Activated CD4-positive, alpha-beta T cell treated with anti-CD3 and anti-CD28 coated beads, Interleukin-2, Interleukin-4, amounts not matched to agents 100 ng/mL and 50 ng/mL, durations not matched to agents 16 hours and 8 hours (primary cell): ENCODE measurements at regions not wholly inside any gene's neighbourhood (a gene's known extent, or its start where the extent isn't known, plus 50 kb on each side); places are given as distances from the start of the nearest gene placed in this dataset.
A peak's percentile ranks its signal among the peaks of the same experiment; 100 is the strongest.
"Not testable (repeated sequence)": the region's sequence is repeated elsewhere in the genome, so short reads cannot be mapped to it uniquely, and the experiment has no call there.

Experiments
- DNase-seq: peaks from one replicate; pipeline ENCODE4 v3.0.0-alpha.2; 2020; ENCODE audit warnings: low spot score

DNA sequence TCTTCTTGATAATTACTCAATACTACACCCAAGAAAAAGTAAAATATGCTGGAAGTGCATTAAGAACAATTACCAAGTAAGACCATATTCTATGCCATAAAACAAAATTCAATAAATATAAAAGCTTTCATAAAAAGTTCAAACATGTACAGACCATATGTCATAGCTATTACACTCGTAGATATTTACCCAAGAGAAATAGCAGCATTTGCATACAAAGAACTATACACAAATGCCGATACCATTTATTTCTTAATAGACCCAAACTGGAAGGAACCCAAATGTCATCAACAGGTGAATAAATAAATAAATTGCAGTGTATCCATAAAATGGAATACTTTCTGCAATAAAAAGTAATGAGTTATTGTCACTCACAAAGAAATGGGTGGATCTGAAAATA is 78.3 kb upstream of the SLC16A7 start:
- no peak for DNase-seq

DNA sequence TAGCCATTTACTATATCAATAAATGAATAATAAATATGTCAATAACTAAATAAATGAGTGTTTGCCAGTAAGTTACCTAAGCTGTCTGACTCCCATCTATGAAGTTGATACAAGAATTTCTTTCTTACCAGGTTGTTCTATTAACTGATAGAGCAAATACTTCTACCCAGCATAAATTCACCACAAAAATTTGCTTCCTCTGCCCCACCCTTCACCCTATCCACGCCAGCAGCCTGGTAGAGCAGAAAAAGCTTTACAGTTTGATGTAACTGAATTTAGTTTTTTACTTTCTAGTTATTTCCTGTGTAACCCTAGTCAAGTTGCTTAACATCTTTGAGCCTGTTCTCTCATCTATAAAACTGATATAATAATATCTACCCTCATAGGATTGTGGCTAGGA is 94.9 kb upstream of the SLC16A7 start:
- no peak for DNase-seq

DNA sequence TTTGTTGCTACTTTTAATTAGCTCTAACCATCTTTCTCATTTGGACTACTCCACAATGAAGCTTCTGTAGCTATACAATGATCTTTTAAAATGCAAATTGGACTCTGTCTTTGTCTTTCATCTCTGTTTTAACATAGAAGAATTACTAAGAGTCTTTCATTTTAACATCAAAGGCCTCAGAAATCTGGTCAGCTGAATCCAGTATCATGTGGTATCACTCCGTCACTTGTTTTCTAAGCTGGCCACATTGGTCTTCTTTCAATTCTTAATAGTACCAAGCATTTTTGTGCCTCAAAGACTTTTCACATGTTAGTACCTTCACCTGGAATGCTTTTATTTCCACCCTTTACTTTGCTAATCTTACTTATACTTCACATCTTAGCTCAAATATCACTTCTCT is 95.5 kb upstream of the SLC16A7 start:
- no peak for DNase-seq

DNA sequence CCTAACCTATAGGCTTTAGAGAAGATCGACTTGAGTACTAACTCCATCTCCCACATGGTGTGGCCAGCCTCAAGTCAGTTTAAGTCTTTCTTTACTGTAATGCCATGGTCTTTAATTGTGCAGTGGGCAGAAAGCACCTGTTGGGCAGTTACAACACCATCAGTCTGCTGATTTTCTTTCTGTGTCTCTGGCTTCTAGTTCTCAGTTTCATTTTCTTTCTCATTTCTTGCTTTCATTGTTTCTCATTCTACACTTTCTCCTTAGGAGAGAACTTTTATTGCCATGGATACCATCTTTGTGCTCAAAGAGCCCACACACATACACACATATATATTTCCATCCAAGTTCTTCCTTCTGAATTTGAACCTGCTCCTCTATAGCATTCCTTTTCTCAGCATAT is 96.1 kb upstream of the SLC16A7 start:
- peak; percentile 19 for DNase-seq

DNA sequence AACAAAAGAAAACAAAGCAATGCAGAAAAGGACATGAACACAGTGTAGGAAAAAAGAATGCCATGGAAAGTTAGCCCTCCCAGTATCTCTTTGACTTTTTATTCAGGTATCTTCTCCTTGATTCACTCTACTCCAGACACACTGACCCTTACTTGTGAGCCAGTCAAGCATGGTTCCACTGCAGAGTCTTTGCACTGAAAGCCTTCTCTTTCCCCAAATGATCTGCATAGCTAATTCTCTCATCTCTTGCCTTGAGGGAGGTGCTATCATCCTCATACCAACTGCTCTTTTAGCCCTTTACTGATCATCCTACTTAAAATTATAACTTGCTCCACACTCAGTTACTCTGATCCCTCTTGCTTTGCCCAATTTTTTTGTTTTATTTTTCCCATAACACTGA is 101.2 kb upstream of the SLC16A7 start:
- DNase-seq = no peak

DNA sequence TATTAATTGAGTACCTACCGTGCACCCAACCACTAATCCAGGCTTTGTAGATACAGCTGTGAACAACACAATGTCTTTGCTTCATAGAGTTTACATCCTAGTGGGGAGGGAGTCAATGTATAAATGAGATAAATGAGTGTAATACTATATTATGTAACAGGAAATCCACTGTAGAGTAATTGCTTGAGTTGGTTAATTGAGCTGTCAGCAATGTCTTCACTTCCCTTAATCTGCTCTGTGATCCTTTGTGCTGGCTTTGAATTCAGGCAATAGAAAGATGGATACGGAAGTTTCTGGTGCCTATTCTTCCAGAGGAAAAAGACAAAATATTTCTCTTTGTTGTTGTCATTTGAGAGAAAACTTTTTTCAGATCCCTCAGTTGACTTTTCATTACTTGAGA is 104.0 kb upstream of the SLC16A7 start:
- DNase-seq = no peak

DNA sequence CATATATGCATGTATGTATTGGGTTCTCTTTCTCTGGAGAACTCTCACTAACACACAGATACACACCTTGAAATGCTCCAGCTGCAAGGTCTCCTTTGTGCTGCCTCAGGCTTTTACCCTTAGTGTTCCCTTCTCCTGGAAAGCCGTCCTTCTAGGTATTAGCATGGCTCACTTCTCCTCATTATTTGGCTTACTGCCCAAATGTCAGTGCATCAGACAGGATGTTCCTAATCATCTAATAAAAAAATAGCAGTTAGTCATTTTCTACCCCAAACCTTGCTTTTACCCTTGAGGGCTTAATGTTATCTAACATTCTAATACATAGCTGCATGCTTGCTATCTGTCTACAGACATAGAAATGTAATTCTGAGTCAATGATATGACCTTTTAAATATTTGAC is 109.0 kb upstream of the SLC16A7 start:
- DNase-seq = no peak

DNA sequence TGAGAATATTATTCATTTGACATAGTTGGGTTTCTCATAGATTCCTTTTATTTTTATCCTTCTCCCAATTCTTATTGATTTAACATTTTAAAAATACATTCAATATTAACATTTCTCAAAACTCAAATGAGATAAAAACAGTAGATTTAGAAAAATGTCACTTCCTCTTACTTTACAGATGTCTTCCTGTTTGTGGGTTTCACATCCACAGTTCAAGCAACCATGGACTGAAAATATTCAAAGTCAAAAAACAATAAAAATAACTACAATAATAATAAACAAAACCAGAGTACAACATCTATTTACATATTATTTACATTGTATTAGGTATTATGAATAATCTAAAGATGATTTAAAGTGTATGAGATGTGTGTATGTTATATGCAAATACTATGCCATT is 111.3 kb upstream of the SLC16A7 start:
- DNase-seq = no peak

DNA sequence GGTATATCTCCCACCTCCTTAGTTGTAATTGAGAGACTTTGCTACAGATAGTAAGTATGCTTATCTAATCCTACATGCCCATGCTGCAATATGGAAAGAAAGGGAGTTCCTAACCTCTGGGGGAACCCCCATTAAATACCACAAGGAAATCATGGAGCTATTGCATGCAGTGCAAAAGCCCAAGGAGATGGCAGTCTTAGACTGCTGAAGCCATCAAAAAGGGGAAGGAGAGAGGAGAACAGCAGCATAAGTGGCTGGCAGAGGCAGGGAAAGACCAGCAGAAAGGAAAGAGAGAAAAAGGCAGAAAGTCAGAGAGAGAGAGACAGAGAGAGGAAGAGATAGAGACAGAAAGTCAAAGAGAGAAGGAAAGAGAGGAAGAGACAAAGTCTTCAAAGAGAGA is 121.6 kb upstream of the SLC16A7 start:
- DNase-seq = not testable (repeated sequence)

DNA sequence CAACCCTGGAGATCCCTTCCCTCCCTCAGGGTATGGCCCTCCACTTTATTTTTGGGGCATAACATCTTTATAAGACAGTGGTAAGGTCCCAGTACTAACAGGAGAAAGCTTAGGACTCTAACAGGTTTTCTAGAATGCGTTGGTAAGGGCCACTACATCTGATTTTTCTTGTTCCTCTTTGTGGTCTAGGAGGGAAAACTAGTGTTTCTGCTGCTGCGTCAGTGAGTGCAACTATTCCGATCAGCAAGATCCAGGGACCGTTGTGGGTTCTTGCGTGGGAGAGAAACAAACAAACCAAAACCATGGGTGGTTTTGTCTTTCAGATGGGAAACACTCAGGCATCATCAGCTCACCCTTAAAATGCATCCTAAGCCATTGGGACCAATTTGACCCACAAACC is 123.6 kb upstream of the SLC16A7 start:
- DNase-seq = no peak

DNA sequence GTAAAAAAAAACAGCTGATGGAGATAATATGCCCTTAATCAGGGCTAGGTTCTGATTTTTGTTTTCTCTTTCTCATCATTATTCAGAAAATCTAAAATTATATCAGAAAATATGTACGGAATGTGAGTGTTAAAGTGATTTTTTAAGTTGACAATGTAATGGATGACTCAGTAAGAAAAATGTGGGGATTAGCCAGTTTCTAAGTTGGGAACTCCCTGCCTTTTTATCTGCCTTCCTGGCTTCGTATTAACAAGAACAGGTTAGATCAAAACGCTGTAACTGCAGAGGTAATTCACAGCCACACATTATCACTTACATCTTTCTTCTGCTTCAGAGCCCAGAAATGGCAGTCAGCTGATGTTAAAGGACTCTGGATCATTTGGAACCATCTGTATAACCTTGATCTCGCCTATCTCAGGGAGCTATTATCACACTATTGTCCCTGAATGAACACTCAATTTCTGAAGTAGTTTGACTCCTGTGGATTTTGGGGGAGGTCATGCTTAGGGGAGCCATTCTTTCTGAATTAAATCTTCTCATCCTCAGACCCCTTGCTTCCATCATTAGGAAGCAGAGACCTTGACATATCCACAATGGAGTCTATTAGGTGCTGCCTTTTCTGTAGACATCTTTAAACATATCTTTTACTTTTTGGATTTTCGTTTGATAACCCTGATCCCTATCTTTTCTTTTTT is 135.7 kb upstream of the SLC16A7 start:
- no peak for DNase-seq

DNA sequence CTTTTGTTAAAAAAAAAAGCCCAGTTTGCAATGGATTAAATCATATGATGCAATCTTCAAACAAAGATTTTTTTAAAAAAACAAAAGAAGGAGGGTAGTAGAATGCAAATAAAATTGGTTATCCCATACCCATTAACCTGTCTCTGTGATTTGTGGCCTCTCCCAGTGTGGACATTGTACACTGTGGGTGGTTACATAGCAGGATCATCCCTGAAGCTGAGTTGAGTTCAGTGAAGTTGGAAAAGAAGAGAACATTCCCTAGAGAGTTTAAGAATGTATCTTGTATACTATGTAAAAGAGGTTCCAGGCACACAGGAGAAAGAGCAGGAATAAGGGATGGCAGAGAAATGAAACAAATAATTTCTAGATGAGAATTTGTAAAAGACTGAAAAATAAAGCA is 142.4 kb upstream of the SLC16A7 start:
- no peak for DNase-seq

DNA sequence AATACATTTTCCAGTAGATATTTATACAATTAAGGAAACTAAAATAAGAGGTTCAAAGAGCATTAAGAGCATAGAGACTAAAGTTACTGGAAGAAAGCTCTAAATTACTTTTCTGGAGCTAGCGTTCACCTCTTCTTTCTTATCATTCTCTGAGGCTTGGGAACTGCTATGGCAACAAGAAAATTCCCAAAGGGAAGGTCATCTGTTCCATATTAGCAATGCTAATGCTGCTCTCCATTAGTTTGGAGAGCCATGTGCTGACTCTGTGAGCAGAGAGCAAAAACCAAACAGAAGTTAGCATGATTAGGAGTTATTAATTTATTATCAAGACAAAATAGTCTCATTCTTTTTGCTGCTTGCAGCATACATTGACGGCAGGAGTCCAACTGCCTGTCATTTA is 143.1 kb upstream of the SLC16A7 start:
- DNase-seq = no peak

DNA sequence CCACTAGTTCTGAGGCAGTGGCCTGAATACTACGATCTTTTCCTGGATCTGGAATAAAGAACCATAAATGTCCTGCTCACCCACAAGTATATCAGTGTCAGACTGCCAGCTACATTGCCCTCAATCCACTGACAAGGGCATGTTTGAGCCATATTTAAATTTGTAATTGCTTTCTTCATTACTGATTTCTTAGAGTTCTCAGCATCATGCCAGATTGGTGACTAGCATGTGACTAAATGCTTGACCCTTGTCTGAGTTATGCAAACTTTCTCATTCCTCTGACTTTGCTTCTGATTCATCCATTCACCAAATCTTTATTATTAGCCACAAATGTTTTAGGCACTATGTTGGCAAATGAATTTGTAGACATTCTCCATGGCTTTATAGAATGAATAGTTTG is 143.6 kb upstream of the SLC16A7 start:
- DNase-seq = no peak

DNA sequence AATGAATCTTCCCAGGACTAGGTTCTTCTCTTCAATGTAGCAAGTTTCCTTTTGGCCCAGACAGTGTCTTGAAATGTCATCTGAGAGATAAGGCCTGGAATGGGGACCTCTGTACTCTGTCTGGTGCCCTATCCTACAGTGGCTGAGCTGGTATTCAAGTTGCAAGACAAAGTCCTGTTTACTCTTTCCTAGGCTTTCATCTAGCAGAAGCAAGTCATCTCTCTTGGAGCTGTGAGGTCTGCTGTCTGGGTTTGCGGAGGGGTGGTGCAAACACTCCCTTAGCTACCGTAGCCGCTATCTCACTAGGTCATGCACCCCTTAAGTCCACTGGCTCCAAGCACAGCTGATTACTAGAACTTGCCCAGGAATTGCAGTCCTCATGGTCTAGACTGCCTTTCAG is 149.7 kb upstream of the SLC16A7 start:
- no peak for DNase-seq

DNA sequence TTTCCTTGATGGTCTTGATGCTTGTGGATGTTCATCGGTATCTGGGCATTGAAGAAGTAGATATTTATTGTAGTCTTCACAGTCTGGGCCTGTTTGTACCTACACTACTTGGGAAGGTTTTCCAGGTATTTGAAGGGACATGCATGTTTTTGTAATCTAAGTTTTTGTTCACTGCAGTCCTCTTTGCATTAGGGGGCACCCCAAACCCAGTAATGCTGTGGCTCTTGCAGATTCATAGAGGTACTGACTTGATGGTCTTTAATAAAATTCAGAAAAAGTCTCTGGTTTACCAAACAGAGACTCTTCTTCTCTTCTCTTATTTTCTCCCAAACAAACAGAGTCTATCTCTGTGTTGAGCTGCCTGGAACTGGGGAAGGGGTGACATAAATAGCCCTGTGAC is 150.9 kb upstream of the SLC16A7 start:
- DNase-seq = no peak

DNA sequence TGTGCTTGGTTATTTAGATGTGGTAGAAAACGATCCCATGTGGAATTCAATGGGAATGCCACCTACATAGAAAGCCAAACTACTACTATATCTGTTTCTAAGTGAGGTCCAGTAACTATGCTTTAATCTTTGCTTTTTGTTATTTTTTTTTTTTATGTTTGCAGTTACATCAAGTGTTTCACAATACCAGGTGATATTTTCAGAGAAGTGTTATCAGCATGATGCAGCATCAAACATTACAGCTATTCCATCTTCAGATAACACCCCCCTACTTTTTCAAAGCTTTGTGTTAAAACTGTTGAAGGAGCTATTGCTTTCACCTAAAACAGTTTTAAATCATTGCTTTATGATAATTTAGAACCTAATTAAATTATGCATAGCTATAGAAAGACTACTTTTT is 163.8 kb upstream of the SLC16A7 start:
- no peak for DNase-seq

DNA sequence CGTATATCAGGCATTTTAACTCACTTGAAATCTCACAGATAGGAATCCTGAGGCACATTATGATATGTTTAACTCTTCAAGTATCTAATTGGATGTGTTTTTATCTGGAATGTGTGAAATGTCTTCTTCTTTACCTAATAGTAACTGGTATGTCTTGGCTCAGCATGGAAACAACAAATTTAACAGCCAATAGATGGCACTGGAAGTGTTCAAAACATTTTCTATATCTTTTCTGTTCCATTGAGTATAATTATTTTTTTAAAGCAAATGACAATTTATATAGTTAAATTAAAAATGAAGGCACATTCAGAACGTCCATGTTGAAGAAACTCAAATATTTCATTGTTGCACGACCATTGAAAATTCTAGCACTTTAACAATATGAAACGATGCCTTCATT is 164.6 kb upstream of the SLC16A7 start:
- DNase-seq = no peak

DNA sequence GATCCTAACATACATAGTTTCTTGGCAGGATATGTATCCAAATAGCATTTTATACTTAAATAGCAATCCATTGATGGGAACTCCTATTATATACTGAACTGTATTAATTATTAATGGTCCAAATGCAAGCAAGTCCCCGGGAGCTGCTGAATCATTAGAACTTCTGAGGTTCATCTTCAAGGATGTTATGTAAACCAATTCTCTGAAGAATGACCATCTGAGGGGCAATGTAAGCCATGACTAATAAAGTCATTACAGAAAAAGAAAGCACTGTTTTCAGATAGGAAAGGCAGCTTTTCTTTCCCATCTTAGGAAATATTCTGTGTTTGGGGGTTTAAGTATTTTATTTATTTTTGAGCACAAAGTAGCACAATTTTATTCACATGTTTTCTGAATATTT is 166.1 kb upstream of the SLC16A7 start:
- DNase-seq = no peak

DNA sequence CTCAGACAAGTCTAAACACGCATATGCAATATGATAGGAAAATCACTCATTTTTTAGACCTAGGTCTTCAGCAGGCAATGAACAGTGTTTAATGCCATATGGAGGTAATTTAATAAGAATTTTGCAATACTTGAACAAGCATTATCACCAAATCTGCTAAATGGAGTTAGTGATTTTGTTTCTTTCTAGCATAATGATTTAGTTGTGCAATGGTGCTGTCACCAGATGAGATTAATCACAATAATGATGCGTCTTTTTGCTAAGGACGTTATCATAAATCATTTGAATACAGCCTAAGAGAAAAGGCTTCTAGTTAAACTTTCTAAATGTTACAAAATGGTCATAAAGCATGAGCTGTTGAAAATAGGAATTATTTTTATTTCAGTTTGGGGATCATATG is 170.0 kb upstream of the SLC16A7 start:
- DNase-seq = no peak

DNA sequence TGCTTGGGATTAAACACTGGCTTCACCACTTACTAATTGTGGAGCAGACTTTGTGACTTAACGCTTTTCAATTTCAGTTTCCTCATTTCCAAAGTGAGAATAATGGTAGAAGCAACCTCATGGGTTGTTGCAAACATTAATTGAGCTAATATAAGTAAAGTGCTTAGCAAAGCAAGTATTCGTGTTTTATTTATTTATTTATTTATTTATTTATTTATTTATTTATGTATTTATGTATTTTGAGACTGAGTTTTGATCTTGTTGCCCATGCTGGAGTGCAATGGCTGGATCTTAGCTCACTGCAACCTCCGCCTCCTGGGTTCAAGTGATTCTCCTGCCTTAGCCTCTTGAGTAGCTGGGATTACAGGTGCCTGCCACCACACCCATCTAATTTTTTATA is 171.2 kb upstream of the SLC16A7 start:
- not testable (repeated sequence) for DNase-seq

DNA sequence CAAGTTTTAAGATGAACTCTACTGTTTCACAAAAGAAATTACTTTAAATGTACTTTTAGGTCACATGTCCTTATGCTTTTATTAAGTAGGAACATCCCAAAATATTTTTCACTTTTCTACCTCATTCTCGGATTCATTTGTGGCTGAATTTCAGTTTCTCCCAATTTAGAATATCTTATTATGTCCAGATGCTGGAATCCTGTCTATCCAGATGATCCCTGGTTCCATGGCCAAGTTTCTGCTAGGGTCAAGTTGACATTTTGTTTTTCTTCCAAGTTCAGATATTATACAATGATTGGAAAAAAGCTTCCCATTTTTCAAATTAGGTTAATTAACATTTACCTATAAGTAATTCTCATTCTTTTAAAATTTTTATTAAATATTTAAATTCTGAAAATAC is 181.8 kb upstream of the SLC16A7 start:
- no peak for DNase-seq

DNA sequence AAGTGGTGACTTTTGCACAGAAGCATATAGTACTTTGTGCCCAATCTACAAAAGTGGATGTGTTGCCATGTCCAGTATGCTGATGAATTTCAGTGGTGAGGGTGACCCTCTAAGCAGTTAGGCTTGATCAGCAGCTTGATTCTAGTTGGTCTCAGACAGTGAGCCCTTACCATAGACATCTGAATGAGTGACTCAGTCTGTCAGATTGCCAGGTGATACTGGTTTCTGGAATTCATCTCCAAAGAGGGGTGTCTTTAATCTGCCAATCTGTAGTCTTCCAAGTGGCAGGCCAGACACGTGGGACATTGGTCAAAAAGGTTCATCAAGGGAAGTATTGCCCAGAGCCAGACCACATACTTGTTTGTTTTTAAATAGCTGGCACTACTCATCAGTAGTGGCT is 187.4 kb upstream of the SLC16A7 start:
- no peak for DNase-seq

DNA sequence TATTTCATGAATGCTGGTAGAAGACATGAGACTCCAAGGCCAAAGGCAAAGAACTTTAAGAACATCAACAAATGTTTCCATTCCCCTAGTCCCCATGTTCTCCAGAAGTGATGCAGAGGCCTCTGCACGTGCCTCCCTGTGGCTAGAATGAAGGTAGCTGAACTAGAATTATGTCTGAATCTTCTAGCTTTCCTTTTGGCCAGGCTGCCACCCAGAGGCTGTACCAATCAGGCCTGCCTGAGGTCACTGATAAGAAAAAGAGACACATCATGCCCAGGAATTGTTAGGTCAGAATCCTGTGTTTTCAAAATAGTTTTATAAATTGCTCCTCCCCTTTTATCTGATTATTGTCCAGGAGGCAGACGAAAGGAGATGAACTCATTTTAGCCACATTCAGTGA is 188.0 kb upstream of the SLC16A7 start:
- no peak for DNase-seq

DNA sequence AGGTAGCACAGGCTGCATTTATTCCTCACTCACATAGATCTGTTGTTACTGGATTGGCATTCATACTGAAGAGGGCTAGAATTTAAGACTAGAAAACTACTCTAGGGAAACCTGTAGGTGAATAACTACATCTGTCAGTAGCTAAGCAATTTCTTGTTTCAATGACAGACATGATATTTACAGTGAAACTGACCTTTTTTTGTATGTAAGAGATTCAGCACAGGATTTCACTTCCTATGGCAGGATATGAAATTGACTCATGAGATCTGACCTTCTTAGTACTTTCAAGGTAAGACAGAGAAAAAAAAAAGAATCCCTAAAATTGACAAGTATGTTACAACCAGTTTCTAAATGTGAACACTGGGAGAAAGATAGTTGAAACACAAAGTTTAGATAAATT is 189.8 kb upstream of the SLC16A7 start:
- DNase-seq = no peak
